Uterus (tissue), 2 donors: ENCODE measurements at regions not wholly inside any gene's neighbourhood (a gene's known extent, or its start where the extent isn't known, plus 50 kb on each side); places are given as distances from the start of the nearest gene placed in this dataset.

Experiments
- POLR2A ChIP-seq, 2 donors: fragments of 450-650 bp; IDR thresholded peaks; one replicate each; pipeline ENCODE4 v1.6.1; 2016; ENCODE audit warnings: antibody characterized with exemption in 2 of 2, mild to moderate bottlenecking in 1 of 2, moderate library complexity in 1 of 2
- TF ChIP-seq, protein P1 (sequence below), 4 experiments: fragments of 200-600 bp in 2 of 4; fragments of 450-650 bp in 2 of 4; sonication (generic) in 2 of 4; IDR thresholded peaks; one replicate each; pipeline ENCODE4 v1.5.1; 2016 to 2019; ENCODE audit warnings: antibody characterized with exemption in 4 of 4, mild to moderate bottlenecking in 2 of 4, moderate library complexity in 1 of 4

DNA sequence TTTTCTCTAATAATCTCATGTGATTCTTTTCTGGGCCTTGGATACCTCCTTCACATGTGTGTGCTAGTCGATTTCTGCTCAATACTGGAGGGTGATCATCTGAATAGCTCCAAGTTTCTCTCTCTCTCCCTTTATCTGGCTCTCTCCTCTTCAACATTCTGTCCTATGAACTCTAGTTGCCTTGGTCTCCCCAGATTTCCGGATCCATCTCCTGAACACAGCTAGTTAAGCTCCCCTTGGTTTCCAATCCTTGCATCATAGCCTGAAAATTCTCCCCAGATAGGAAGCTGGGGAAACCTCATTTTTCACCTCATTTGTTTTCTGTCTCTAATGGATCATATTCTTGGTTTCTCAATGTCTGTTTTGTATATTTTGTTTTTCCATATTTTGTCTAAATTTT lies 832.3 kb downstream of the MTRR start:
- TF ChIP-seq, protein P1, sequence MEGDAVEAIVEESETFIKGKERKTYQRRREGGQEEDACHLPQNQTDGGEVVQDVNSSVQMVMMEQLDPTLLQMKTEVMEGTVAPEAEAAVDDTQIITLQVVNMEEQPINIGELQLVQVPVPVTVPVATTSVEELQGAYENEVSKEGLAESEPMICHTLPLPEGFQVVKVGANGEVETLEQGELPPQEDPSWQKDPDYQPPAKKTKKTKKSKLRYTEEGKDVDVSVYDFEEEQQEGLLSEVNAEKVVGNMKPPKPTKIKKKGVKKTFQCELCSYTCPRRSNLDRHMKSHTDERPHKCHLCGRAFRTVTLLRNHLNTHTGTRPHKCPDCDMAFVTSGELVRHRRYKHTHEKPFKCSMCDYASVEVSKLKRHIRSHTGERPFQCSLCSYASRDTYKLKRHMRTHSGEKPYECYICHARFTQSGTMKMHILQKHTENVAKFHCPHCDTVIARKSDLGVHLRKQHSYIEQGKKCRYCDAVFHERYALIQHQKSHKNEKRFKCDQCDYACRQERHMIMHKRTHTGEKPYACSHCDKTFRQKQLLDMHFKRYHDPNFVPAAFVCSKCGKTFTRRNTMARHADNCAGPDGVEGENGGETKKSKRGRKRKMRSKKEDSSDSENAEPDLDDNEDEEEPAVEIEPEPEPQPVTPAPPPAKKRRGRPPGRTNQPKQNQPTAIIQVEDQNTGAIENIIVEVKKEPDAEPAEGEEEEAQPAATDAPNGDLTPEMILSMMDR (IDR thresholded peaks at IDR 0.05), result no peak
- no peak for TF ChIP-seq POLR2A (IDR thresholded peaks at IDR 0.05)
